Aorta (tissue), 5 donors: ENCODE measurements at regions not wholly inside any gene's neighbourhood (a gene's known extent, or its start where the extent isn't known, plus 50 kb on each side); places are given as distances from the start of the nearest gene placed in this dataset.

ENCODE experiments used
- ATAC-seq: fragments of 200-7000 bp; cut with Tn5 transposase; one replicate; pipeline ENCODE4 v1.9.1; 2022; ENCODE audit warnings: moderate library complexity; ENCODE audit not compliant: low FRiP score
- DNase-seq, 2 donors: peaks; one replicate each; pipeline ENCODE4 v3.0.0-alpha.2; 2020
- H3K27ac ChIP-seq, 2 donors: one replicate each; pipeline ENCODE4 v1.5.1; 2013; ENCODE audit warnings: low read length in 2 of 2, mild to moderate bottlenecking in 2 of 2, moderate library complexity in 2 of 2, control low read depth in 1 of 2, inconsistent platforms in 1 of 2, low read depth in 1 of 2
- H3K27me3 ChIP-seq, 2 donors: one replicate each; pipeline ENCODE4 v1.6.1; 2013; ENCODE audit warnings: control low read depth in 1 of 2, low read length in 1 of 2, mild to moderate bottlenecking in 1 of 2, moderate library complexity in 1 of 2; ENCODE audit not compliant: insufficient read depth in 2 of 2, control insufficient read depth in 1 of 2
- H3K36me3 ChIP-seq, 2 donors: one replicate each; pipeline ENCODE4 v1.6.1; 2013; ENCODE audit warnings: control low read depth in 1 of 2, low read length in 1 of 2, mild to moderate bottlenecking in 1 of 2; ENCODE audit not compliant: insufficient read depth in 2 of 2, control insufficient read depth in 1 of 2
- H3K4me1 ChIP-seq, 2 donors: one replicate each; pipeline ENCODE4 v1.6.1; 2013; ENCODE audit warnings: low read length in 2 of 2, control low read depth in 1 of 2, mild to moderate bottlenecking in 1 of 2, moderate library complexity in 1 of 2; ENCODE audit not compliant: insufficient read depth in 2 of 2, control insufficient read depth in 1 of 2
- H3K4me3 ChIP-seq, 2 donors: one replicate each; pipeline ENCODE4 v1.5.1; 2013; ENCODE audit warnings: low read length in 2 of 2, control low read depth in 1 of 2, mild to moderate bottlenecking in 1 of 2
- H3K9me3 ChIP-seq: one replicate; pipeline ENCODE4 v1.6.1; 2013; ENCODE audit warnings: mild to moderate bottlenecking, low read length; ENCODE audit not compliant: control insufficient read depth
- WGBS, 2 donors: extraction: QIAGEN DNeasy Blood & Tissue Kit; methylation state at CpG; one replicate each; pipeline ENCODE4 v1.1.7; 2013; 5-methylcytosine and 5-hydroxymethylcytosine counted together
- intact Hi-C, 2 donors: fragments of 100-400 bp; cut with DNase I; formaldehyde crosslinking; loops; one replicate each; pipeline versions ENCODE4 v1.14.2 to v1.15.0; 2022
- donor health status: healthy with polysubstance abuse.
- donor health status: Bipolar disorder and iron deficiency.
- donor health status: DM: no; HTN: no; CAD: no.
- donor health status: DM: no; HTN: no; CAD: no.
- donor health status: DM: yes; HTN: yes; CAD: no.

DNA sequence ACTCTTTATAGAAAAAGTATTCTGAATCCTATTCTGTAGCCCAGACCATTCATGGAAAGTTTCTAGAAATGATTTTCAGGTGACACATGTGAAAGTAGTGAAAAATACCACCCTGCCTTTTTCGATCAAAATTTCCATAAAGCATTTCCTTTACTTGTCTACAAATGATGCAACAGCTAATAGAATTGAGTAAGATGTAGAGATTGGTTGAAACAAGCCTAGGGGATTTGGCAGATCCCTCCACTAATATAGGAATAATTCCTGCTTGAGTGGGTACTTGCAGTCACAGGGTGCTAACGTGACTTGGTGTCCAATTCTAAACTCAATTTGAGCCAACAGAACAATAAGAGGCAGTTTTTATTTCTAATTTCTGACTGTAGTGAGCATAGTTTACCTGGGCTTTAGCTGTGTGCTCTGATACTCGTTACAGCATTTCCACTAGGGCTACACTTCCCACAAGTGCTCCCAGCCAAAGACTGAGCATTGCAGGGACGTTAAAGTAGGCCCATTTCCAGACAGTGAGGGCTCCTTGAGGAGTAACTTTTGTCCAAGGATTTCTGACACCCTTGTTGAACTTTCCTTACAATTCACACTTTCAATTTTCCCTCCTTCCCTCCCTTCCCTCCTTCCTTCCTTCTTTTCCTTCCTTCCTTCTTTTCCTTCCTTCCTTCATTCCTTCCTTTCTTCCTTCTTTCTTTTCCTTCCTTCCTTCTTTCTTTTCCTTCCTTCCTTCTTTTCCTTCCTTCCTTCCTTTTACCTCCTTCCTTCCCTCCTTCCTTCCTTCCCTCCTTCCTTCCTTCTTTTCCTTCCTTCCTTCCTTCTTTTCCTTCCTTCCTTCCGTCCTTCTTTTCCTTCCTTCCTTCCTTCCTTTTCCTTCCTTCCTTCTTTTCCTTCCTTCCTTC, 53.9 kb upstream of the TP63 start:
- intact Hi-C loops: no loop called here

DNA sequence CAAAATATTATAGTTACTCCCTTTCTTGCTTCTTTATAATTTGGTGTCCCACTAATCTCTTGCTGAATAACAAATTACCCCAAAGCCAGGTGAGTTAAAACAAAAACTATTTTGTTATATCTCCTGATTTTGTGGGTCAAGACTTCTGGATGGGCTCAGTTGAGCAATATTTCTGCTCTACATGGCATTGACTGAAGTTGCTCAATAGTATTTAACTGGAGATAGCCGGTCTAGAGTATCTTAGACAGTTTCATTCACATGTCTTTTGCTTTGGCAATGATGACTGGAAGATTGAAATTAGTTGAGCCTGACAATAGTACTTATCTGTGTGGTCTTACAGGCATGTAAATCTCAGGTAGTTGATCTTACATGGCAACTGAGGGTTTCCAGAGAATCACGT, 51.0 kb upstream of the TP63 start:
- ATAC-seq: no peak
- 96 to 98% methylated on average over 2 of the region's 2 CpGs for WGBS, 2 donors

More for the DNA sequence above, 53.9 kb upstream of the TP63 start:
- Histone ChIP-seq H3K36me3 (no peaks in the 10 kb centered on the region), H3K4me3 (no peak overlapping the region), H3K4me1 (no peaks in the 10 kb centered on the region), H3K27me3 (no peaks in the 10 kb centered on the region), H3K9me3 (no peaks in the 10 kb centered on the region), H3K27ac (no peak overlapping the region)
- DNase-seq (no peak), ATAC-seq (no peak)
- 67 to 70% methylated on average over 5 of the region's 5 CpGs for WGBS, 2 donors

More for the DNA sequence above, 51.0 kb upstream of the TP63 start:
- intact Hi-C loops: no loop called here
- no peak for DNase-seq
- H3K36me3 ChIP-seq: no peaks in the 10 kb centered on the region
- H3K27me3 ChIP-seq: no peaks in the 10 kb centered on the region
- H3K4me1 ChIP-seq: no peaks in the 10 kb centered on the region
- no peak overlapping the region for H3K4me3 ChIP-seq
- H3K27ac ChIP-seq: no peak overlapping the region
- H3K9me3 ChIP-seq: no peaks in the 10 kb centered on the region
